ENCODE measurements at regions not wholly inside any gene's neighbourhood (a gene's known extent, or its start where the extent isn't known, plus 50 kb on each side); places are given as distances from the start of the nearest gene placed in this dataset.

DNA sequence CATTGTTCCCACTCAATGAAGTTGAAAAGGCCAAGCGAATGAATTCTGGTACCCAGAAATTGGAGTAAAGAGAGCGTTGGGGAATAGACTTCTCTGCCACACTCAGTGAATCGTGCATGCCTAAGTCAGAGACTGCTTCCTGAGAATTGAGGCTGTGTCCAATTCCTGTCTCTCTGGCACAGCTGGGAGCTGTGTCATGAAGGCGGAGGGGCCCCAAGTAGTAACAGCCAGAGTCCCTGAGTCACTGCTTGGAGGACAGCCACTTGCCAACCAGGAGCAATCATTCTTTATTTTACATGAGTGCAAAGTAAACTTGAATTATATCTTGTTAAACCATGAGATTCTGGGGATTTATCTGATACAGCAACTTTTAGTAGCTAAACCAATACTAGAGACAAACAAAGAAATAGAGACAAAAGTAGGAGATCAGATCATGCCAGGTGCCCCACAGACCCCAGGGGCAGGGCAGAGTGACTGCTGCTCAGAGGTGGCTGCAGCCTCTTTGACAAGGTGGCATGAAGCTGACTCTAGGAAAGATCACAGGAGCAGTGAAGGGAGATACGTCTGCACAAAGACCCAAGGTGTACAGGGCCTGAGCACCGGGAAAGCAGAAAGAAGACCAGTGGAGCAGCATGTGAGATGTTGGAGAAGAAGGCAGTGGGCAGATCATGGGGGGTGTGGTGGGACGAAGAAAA is 246.0 kb downstream of the GADD45G start:
- DNase-seq (ENCODE audit: low read depth, low spot score) (no peak), FAIRE-seq (no peak)
- TF ChIP-seq, protein P1, sequence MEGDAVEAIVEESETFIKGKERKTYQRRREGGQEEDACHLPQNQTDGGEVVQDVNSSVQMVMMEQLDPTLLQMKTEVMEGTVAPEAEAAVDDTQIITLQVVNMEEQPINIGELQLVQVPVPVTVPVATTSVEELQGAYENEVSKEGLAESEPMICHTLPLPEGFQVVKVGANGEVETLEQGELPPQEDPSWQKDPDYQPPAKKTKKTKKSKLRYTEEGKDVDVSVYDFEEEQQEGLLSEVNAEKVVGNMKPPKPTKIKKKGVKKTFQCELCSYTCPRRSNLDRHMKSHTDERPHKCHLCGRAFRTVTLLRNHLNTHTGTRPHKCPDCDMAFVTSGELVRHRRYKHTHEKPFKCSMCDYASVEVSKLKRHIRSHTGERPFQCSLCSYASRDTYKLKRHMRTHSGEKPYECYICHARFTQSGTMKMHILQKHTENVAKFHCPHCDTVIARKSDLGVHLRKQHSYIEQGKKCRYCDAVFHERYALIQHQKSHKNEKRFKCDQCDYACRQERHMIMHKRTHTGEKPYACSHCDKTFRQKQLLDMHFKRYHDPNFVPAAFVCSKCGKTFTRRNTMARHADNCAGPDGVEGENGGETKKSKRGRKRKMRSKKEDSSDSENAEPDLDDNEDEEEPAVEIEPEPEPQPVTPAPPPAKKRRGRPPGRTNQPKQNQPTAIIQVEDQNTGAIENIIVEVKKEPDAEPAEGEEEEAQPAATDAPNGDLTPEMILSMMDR (optimal IDR thresholded peaks at IDR 0.05 in 1 of 3, IDR thresholded peaks at IDR 0.05 in 1 of 3, conservative IDR thresholded peaks at IDR 0.05 in 1 of 3; ENCODE audit: extremely low read depth in 1 of 3, insufficient read depth in 2 of 3, low read length in 3 of 3) = no peak
- no peak for TF ChIP-seq EZH2 (IDR thresholded peaks at IDR 0.05; ENCODE audit: low read length)
- Histone ChIP-seq H3K27ac (ENCODE audit: control insufficient read depth, insufficient read depth, low read length) (no peak overlapping the region), H2AFZ (ENCODE audit: control insufficient read depth, low read length) (no peak overlapping the region), H3K36me3 (ENCODE audit: control insufficient read depth in 2 of 2, extremely low read depth in 1 of 2, insufficient read depth in 2 of 2, low read length in 2 of 2) (no peaks in the 10 kb centered on the region), H3K27me3 (ENCODE audit: control insufficient read depth, extremely low read depth, insufficient read depth, low read length) (peaks cover 4% of the 10 kb centered on the region), H3K9ac (ENCODE audit: control insufficient read depth, extremely low read depth, insufficient read depth, low read length) (no peak overlapping the region), H3K9me3 (ENCODE audit: control insufficient read depth, low read depth, low read length) (no peaks in the 10 kb centered on the region), H3K4me1 (ENCODE audit: control insufficient read depth, extremely low read depth, insufficient read depth, low read length) (no peaks in the 10 kb centered on the region), H3K9me1 (ENCODE audit: control insufficient read depth, extremely low read depth, insufficient read depth, low read length) (no peaks in the 10 kb centered on the region), H3K4me2 (ENCODE audit: control insufficient read depth, extremely low read depth, insufficient read depth, low read depth, low read length) (no peak overlapping the region), H3K79me2 (ENCODE audit: control insufficient read depth, insufficient read depth, low read length) (no peaks in the 10 kb centered on the region), H4K20me1 (ENCODE audit: control insufficient read depth, extremely low read depth, insufficient read depth, low read length) (no peaks in the 10 kb centered on the region), H3K4me3 (ENCODE audit: control insufficient read depth in 2 of 3, extremely low read depth in 1 of 3, insufficient read depth in 2 of 3, low read depth in 1 of 3, low read length in 3 of 3) (no peak overlapping the region)
- dilution Hi-C loops (cut with MboI; ENCODE audit: extremely low pct_ligation_motif_present, low sequenced_read_pairs) = no loop called here

DNA sequence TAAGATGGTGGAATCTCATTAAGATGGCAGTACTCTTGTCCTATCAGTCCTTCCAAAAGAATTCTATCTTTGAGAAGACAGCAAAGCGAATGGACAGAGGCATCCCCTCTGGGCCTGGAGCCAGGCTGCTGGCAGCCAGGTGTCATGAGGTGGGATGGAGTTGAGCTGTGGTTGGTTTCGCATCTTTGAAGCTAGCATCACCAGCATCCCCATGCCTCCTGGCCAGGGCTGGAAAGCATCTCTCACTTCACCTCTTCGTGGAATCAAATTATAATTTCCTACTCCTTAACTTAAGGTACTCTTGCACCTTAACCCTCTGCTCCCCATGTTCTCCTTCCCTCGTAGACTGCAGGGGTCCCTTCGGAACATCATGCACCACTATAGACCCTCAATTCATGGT is 248.3 kb downstream of the GADD45G start:
- TF ChIP-seq EZH2 (IDR thresholded peaks at IDR 0.05; ENCODE audit: low read length) = no peak
- TF ChIP-seq, protein P1 (optimal IDR thresholded peaks at IDR 0.05 in 1 of 3, IDR thresholded peaks at IDR 0.05 in 1 of 3, conservative IDR thresholded peaks at IDR 0.05 in 1 of 3; ENCODE audit: extremely low read depth in 1 of 3, insufficient read depth in 2 of 3, low read length in 3 of 3) = no peak
- Histone ChIP-seq H3K4me3 (ENCODE audit: control insufficient read depth in 2 of 3, extremely low read depth in 1 of 3, insufficient read depth in 2 of 3, low read depth in 1 of 3, low read length in 3 of 3) (no peak overlapping the region), H2AFZ (ENCODE audit: control insufficient read depth, low read length) (no peak overlapping the region), H4K20me1 (ENCODE audit: control insufficient read depth, extremely low read depth, insufficient read depth, low read length) (no peaks in the 10 kb centered on the region), H3K27ac (ENCODE audit: control insufficient read depth, insufficient read depth, low read length) (no peak overlapping the region), H3K36me3 (ENCODE audit: control insufficient read depth in 2 of 2, extremely low read depth in 1 of 2, insufficient read depth in 2 of 2, low read length in 2 of 2) (no peaks in the 10 kb centered on the region), H3K9me1 (ENCODE audit: control insufficient read depth, extremely low read depth, insufficient read depth, low read length) (no peaks in the 10 kb centered on the region), H3K9ac (ENCODE audit: control insufficient read depth, extremely low read depth, insufficient read depth, low read length) (no peak overlapping the region), H3K4me2 (ENCODE audit: control insufficient read depth, extremely low read depth, insufficient read depth, low read depth, low read length) (no peak overlapping the region), H3K27me3 (ENCODE audit: control insufficient read depth, extremely low read depth, insufficient read depth, low read length) (peaks cover 4% of the 10 kb centered on the region), H3K9me3 (ENCODE audit: control insufficient read depth, low read depth, low read length) (no peaks in the 10 kb centered on the region), H3K79me2 (ENCODE audit: control insufficient read depth, insufficient read depth, low read length) (no peaks in the 10 kb centered on the region), H3K4me1 (ENCODE audit: control insufficient read depth, extremely low read depth, insufficient read depth, low read length) (no peaks in the 10 kb centered on the region)
- DNase-seq (ENCODE audit: low read depth, low spot score) (no peak), FAIRE-seq (no peak)
- dilution Hi-C loops (cut with MboI; ENCODE audit: extremely low pct_ligation_motif_present, low sequenced_read_pairs) = no loop called here

Data from keratinocyte (primary cell).